HG02852 (cell line): ENCODE measurements at regions not wholly inside any gene's neighbourhood (a gene's known extent, or its start where the extent isn't known, plus 50 kb on each side); places are given as distances from the start of the nearest gene placed in this dataset.

Experiments
- ATAC-seq: cut with Tn5 transposase; IDR thresholded peaks from one replicate; pipeline ENCODE4 v1.9.1; 2021; ENCODE audit warnings: mild to moderate bottlenecking, moderate library complexity; ENCODE audit not compliant: unreplicated experiment

DNA sequence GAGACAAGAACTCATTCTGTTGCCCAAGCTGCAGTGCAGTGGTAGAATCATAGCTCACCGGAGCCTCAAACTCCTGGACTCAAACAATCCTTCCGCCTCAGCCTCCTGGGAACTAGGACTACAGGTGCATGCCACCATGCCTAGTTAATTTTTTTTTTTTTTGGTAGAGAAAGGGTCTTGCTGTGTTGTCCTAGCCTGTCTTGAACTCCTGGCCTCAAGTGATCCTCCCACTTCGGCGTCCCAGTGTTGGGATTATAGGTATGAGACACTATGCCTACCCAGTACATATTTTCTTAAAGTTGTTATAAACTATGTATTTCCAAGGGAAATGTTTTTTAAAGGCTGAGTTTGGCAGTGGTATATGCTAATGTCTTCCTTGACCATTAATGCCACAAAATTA is 412.6 kb downstream of the KLF12 start:
- no peak for ATAC-seq

- ATAC-seq, result no peak
Measured at GRCh38 chr13:73720216-73720840, 413.9 kb downstream of the KLF12 start.

- ATAC-seq, result no peak
Measured at GRCh38 chr13:73718246-73718645, 416.0 kb downstream of the KLF12 start.

DNA sequence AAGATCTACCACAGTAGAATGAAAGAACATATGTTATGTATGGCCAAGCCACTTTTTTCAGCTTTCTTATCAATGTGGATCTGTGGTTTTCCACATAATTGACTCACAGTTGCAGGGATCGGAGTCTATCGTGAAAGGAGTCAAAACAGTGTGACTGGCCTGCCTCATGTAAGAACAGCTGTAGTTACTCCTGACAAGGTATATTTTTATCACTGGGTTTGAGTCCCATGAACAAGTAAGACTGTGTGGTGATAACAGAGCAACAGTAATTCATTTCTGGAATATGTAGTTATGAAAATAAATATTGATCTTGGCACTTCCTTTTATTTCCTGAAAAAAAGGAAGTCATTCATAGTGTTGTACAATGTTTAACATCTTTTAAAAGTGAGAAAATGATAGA is 416.6 kb downstream of the KLF12 start:
- ATAC-seq, result no peak

- ATAC-seq, result peak; percentile 55
Measured at GRCh38 chr13:73715911-73716510, 418.2 kb downstream of the KLF12 start.

GRCh38 chr13:73715114-73715910 is 418.9 kb downstream of the KLF12 start:
- ATAC-seq, result peak; percentile 73

DNA sequence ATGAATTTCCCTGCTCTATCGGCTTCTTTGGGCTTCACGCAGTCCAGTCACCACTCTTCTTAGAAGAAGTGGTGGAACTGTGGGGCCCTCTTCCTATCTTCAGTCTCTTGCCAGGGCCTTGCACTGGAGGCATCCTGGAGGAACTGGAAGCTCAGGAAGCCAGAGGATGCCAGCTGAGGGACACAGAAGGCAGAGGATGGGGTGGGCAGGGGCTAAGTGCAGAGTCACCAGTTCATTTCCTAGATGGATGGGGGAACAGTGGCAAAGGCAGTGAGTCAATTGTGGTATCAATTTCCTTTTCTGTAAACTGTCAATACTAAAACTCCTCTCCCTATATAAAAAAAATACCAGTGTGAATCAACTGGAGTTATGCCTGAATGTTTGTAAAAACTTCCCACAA is 419.7 kb downstream of the KLF12 start:
- no peak for ATAC-seq

DNA sequence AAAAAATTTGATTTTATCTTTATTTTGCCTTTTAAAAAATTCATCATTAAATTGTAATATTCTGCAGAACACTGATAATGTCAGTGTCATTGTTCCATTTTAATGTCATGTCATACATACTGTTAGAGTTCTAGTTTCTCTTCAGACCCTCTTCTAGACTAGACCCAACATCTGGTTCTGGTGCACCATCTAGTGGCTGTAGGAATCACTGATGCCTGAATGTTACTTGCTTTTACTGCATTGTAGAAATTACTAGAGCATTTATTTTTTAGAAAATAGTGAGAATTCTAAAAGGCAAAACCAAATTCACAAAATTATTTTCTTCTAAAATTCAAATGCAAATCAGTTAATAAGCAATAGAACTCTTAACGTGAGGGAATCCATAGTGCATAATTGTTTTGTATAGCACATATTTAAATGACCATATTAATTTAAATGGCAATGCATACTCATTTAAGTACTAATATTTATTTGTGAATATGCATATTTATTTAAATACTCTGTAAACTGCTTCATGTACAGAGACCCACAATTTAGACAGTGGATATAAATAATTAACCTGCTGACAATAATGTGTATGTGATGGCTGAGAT is 425.7 kb downstream of the KLF12 start:
- ATAC-seq, result peak; percentile 97

GRCh38 chr13:73704587-73704986 is 429.6 kb downstream of the KLF12 start:
- ATAC-seq, result no peak

DNA sequence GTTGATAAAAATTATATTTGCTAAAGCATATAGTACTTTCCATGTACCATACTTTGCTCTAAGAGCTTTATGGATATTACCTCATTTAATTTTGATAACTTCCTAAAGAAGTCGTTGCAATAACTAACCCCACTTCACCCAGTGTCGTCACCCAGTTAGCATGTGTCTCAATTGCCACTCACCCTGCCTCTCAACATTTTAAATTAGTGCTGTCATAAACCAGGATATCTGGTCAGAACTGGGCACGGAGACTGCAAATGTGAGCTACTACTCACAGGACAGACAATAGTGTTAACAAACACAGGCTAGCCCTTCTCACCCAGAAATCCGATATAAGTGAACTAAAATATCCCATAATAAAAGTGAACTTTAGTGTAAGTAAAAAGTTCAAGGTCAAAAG is 430.6 kb downstream of the KLF12 start:
- ATAC-seq, result no peak

DNA sequence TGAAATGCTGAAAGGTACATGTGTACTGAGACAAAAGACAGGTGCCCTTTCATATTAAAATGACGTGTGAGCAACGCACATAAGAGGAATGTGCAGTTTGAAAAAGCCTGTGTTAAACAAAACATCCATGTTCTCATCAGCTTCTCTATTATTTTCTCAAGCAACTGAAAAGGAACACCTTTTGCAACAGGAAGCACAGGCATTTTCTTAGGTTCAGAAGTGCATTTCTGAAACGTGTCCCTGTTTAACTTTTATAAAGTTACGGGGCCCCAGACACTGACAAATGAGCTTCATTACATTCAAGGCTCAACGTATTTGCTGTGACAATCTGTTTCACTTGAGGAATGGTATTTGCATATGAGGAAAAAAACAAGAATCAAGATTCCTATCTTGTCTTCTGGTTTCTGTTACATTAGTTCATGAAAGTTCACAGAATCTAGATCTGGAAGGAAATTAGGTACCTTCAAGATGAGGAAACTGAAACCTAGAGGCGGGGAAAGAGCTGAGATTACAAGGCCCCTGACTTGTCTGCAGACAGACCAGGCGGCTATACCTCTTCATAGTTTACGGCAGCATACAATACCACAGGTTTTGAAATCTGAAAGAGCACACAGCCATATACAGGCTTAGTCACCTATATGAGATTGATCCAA is 431.7 kb downstream of the KLF12 start:
- ATAC-seq, result peak; percentile 90

DNA sequence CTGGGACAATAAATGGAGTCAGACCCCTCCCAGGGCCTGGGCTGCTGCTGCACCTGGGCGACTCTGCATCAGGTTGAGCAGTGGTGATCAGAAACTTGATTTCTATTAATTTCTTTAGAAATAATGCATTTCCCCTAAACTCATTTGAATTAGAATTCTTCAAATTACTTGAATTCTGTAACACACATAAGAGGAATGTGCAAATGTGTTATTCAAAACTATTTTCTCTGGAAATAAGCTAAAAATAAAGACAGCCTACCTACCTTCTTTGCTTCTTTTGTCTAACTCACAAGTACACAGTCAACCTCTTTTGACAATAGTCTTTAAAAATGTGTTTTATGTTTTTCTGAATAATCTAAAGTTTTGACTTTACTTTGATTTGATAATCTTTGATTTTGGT is 433.0 kb downstream of the KLF12 start:
- ATAC-seq, result no peak

GRCh38 chr13:73698859-73699258 is 435.3 kb downstream of the KLF12 start:
- no peak for ATAC-seq

GRCh38 chr13:73697166-73697565 is 437.0 kb downstream of the KLF12 start:
- no peak for ATAC-seq

- ATAC-seq, result no peak
Measured at GRCh38 chr13:73696713-73697112, 437.5 kb downstream of the KLF12 start.

- ATAC-seq, result no peak
Measured at GRCh38 chr13:73696271-73696670, 437.9 kb downstream of the KLF12 start.

- ATAC-seq, result no peak
Measured at GRCh38 chr13:73695325-73695724, 438.9 kb downstream of the KLF12 start.

DNA sequence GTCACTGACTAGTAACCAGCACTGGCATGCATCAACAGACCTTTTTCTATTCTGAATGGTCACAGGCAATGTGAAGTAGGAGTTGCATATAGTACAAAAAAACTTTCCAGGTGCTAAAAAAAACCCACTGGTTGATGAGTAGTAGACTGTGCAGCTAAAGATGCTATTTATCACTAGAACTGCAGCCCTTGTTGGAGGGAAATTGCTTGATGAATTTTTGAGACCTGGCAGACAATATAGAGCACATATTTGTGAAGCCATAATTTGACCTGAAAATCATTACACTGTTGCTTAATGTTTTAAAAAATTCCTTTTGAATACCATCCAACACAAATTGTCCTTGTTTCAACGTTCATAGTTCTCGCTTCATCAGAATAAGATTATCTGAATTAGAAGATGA is 441.0 kb downstream of the KLF12 start:
- no peak for ATAC-seq

GRCh38 chr13:73691891-73692290 is 442.3 kb downstream of the KLF12 start:
- no peak for ATAC-seq

- no peak for ATAC-seq
Measured at GRCh38 chr13:73687929-73688328, 446.3 kb downstream of the KLF12 start.

GRCh38 chr13:73687087-73687486 is 447.1 kb downstream of the KLF12 start:
- ATAC-seq, result no peak
